HL-60/S4 (cell line): ENCODE measurements at regions not wholly inside any gene's neighbourhood (a gene's known extent, or its start where the extent isn't known, plus 50 kb on each side); places are given as distances from the start of the nearest gene placed in this dataset.

Source experiments
- in situ Hi-C: fragments of 300-500 bp; cut with MboI; formaldehyde crosslinking; loops from 2 replicates; pipeline ENCODE4 v1.14.3; 2022; ENCODE audit warnings: low sequenced_read_pairs

GRCh38 chr11:122524898-122525297 is 130.6 kb upstream of the UBASH3B start:
- in situ Hi-C loops, result no loop called here

- in situ Hi-C loops, result no loop called here
Observed at GRCh38 chr11:122523846-122524805, 131.4 kb upstream of the UBASH3B start.

GRCh38 chr11:122521626-122522025 is 133.9 kb upstream of the UBASH3B start:
- in situ Hi-C loops, result no loop called here

- in situ Hi-C loops, result no loop called here
Observed at GRCh38 chr11:122517403-122518379, 137.8 kb upstream of the UBASH3B start.

- in situ Hi-C loops, result no loop called here
Observed at GRCh38 chr11:122516686-122517085, 138.8 kb upstream of the UBASH3B start.

- in situ Hi-C loops, result no loop called here
Observed at GRCh38 chr11:122513997-122514396, 141.5 kb upstream of the UBASH3B start.

GRCh38 chr11:122513328-122513727 is 142.2 kb upstream of the UBASH3B start:
- in situ Hi-C loops, result no loop called here

- in situ Hi-C loops, result no loop called here
Observed at GRCh38 chr11:122512688-122513087, 142.8 kb upstream of the UBASH3B start.

- in situ Hi-C loops, result loop anchor here (10.0 kb wide), 2 partner anchors 295 to 855 kb away; no protein-coding TSS in a partner anchor
Observed at GRCh38 chr11:122509899-122510298, 145.6 kb upstream of the UBASH3B start.

GRCh38 chr11:122509091-122509490 is 146.4 kb upstream of the UBASH3B start:
- in situ Hi-C loops, result loop anchor here (10.0 kb wide), 2 partner anchors 294 to 854 kb away; no protein-coding TSS in a partner anchor

GRCh38 chr11:122505304-122506006 is 150.1 kb upstream of the UBASH3B start:
- in situ Hi-C loops, result loop anchor here (10.0 kb wide), 2 partner anchors 291 to 851 kb away; no protein-coding TSS in a partner anchor

- in situ Hi-C loops, result no loop called here
Observed at GRCh38 chr11:122494221-122494620, 161.3 kb upstream of the UBASH3B start.

GRCh38 chr11:122491509-122491908 is 164.0 kb upstream of the UBASH3B start:
- in situ Hi-C loops, result no loop called here

GRCh38 chr11:122488892-122489706 is 166.4 kb upstream of the UBASH3B start:
- in situ Hi-C loops, result no loop called here

GRCh38 chr11:122487669-122488068 is 167.9 kb upstream of the UBASH3B start:
- in situ Hi-C loops, result no loop called here

GRCh38 chr11:122486793-122487495 is 168.6 kb upstream of the UBASH3B start:
- in situ Hi-C loops, result no loop called here

GRCh38 chr11:122478986-122479385 is 176.5 kb upstream of the UBASH3B start:
- in situ Hi-C loops, result no loop called here

- in situ Hi-C loops, result no loop called here
Observed at GRCh38 chr11:122468965-122469364, 186.6 kb upstream of the UBASH3B start.

- in situ Hi-C loops, result no loop called here
Observed at GRCh38 chr11:122463530-122463929, 192.0 kb upstream of the UBASH3B start.
